PC-9 (cell line): ENCODE measurements at regions not wholly inside any gene's neighbourhood (a gene's known extent, or its start where the extent isn't known, plus 50 kb on each side); places are given as distances from the start of the nearest gene placed in this dataset.

Source experiments
- CTCF ChIP-seq: fragments of 200-600 bp; sonication (generic); conservative IDR thresholded peaks from 2 replicates; pipeline ENCODE4 v1.6.1; 2017; ENCODE audit warnings: mixed run types, antibody characterized with exemption, mild to moderate bottlenecking, moderate library complexity
- EZH2 ChIP-seq: fragments of 200-600 bp; sonication (generic); IDR thresholded peaks from 2 replicates; pipeline ENCODE4 v1.8.0; 2017; ENCODE audit warnings: antibody characterized with exemption, low read depth

DNA sequence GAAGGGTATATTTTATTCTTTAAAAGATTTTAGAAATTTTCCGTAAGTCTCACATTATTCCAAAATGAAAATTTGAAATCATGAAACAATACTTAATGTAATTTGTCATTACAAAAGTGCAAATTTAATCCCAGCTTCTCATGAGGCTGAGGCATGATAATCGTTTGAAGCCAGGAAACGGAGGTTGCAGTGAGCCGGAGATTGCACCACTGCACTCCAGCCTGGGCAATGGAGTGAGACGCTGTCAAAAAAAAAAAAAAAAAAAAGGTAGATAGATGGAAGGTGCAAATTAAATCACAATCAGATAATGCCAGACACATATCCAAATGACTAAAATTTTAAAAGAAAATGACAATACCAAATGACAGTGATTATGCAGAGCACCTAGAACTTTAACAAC is 644.2 kb downstream of the FAM181B start:
- TF ChIP-seq CTCF (no peak), EZH2 (no peak)
